NCI-H2171 treated with DMSO at 0.1 percent for 48 hours (cell line): ENCODE measurements at regions not wholly inside any gene's neighbourhood (a gene's known extent, or its start where the extent isn't known, plus 50 kb on each side); places are given as distances from the start of the nearest gene placed in this dataset.

Experiments used
- DNase-seq: peaks from one replicate; lab custom pipeline; 2025; lab: John Stamatoyannopoulos, UW

DNA sequence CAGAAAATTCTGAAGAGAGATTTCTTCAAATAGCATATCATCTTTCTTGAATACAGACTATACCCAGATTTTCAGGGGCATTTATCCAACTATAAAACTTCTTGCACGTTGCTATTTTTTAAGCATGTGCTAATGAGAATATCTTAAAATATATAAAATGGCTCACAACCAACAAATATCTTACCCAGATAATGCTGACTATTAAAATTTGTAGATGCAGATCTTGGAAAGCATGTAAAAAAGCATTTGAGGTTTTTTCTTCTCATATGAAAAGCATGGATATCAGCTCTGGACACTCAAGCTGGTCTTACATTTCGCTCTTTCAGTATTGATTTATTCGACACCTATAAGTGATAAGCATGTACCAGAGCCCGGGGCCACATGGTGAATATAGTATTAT, 1187.7 kb upstream of the ADGRL4 start:
- DNase-seq = no peak

DNA sequence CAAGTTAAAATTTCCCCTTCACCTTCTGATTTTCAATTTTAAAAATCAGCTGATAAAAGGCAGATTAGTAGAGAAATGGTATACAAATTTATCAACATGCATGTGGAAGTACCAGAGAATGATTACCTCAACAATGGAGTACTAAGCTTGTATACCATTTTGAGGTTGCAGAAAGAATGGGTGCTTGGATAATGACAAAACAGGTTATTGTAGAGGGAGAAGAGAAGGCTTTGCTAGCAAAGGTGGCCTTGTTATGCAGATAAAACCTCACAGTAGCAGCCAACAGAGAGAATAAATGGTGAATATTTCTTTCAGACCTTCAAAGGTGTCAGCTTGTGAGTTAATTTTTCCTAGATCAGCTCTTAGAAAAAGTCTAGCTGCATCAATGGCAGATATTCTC, 1174.9 kb upstream of the ADGRL4 start:
- no peak for DNase-seq

DNA sequence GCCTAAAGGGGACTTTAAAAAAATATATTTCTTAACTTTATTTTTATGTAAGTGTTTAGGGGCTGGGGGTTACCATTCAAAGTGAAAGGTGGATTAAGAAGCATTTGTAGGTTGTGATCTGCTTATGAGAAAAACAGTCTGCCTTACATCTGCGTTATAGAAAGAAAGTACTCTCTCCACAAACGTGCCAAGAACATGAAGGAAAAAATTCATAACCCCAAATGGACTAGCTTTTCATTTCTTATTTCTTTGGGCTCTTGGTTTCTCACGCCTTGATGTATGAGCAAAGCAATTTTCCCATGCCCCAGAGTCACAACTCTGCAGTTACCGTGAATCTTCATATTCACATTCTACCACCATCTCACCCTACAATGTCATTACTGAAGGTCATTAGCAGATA, 1165.1 kb upstream of the ADGRL4 start:
- no peak for DNase-seq

DNA sequence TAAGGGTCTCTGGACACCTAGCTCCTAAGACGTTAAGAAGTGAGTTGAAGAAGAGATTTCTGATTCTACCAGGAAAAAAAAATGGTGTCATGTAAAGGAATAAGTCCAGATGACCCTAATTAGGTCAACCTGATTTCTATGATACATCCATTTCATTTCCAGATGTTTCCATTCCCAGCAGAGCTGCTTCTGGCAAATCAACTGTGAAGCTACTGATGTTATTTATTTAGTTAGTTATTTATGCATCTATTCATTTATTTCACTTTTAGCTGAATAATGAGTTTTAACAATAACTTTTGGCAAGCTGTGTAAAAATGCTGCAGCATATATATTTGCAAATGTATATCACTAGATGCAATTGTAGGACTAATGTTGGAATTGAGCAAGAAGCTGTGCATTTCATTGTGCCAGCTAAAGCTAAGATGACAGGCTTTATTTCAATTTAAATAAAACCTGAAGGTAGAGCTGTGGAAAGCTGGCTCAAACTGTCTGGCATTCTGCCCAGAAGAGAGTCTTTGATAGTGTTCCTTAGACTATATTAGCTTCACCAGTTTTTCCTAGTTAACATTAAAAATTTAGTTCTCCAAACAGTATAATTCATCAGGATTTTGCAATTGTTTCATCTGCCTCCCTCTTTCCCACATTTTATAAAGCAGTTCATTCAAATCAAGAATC, 1164.4 kb upstream of the ADGRL4 start:
- no peak for DNase-seq

DNA sequence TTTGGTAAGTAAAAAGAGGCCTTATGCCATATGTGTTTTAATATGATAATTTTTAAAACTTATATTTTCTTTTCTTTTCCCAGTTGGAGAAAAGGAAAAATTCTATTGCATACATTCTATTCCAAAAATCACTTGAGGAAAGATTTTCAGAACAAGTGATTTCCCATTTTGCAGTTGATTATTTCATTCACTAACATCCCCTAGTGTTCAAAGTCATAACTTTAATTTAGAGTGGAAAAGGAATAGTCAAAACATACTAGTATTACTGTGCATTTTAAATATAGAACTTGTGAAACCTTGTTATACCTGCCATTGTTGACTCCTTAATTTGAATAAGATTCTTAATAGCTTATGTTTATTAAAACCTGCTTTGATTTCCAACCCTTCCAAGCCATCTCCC, 1157.6 kb upstream of the ADGRL4 start:
- DNase-seq = no peak

DNA sequence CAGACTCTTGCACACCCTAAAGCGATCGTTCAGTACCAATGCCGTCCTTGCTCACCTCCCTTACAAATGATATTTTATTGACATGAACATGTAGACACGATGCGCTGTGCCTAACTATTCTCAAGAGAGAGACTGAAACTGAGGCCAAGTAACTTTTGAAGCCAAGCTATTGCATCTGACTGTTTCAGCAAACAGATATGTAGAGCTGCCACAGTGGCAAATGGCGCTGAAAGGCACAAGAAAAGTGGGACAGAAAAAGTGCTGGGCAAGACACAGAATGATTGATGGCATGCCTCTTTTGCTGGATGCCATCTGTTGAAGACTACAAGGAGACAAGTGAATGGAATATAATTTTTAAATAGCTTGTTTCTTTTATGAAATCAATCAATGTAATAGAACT, 1157.2 kb upstream of the ADGRL4 start:
- DNase-seq = no peak

DNA sequence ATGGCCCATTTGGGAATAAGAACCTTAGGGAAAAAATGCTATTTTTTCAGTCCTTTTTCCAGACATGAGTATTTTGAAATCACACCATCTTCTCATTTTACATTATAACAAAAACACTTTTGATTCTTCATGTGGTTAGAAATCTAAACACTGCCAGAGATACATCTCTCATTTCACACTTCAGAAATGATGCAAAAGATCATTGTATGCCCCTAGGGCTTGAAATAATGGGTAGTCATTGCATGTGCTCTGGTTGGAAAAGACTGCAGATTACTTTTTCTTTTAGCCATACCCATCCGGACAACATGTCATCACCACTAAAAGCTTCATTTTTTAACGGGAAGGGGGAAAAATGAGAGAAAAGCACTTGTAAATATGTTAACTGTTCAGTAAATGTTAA, 1152.2 kb upstream of the ADGRL4 start:
- DNase-seq = no peak

DNA sequence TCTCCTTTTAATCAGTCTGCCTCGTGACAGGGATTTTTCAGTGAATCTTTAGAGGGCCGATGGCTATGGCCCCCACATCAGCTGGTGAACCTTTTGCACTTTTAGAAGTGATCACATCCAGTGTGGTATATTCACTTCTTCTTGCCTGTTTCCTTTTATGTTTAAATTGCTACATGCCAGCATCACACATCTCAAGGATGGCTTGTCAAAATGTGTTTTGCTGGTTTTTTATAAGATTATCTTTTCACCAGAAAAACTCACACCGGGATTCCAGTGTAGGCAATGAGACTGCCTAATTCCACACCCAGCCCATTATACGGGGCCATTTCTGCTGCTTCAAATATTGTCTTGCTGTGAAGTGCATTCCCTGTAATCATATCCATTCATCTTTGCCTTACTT, 1151.7 kb upstream of the ADGRL4 start:
- no peak for DNase-seq

DNA sequence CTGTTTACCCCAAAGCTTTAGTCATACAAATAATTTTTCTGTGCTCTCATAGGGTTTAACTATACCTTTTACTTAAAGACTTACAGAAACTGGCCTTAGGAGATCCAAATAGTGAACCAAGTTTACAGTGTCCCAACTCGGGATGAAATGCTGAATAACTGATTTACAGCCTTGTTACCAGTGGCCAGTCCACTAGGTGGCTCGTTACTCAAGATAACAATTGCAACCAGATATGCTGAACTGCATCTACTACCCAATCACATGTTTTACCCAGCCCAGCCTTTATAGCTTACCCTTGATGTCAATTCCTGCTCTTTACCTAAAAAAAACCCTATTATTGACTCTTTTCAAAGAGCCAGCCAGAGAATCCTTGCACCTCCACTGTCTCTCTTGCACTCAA, 1148.8 kb upstream of the ADGRL4 start:
- no peak for DNase-seq

DNA sequence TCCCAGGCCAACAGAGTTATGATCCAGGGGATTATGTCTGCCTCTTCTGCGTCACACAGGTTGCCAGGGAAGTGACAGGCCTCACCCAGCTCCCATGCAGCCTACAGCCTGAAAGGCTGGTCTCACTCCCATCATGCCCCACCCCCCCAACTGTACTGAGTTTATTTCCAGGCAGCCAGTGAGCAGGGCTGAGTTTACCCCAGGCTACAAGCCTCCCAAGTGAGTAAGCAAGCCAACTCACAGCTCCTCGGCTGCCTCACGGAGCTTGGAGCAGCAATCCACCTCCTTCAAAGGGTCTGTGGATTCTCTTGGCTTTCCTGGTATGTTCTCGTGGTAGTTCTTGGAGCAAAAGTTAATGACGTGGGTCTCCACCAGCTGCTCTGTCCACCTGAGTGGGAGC, 1147.6 kb upstream of the ADGRL4 start:
- no peak for DNase-seq

DNA sequence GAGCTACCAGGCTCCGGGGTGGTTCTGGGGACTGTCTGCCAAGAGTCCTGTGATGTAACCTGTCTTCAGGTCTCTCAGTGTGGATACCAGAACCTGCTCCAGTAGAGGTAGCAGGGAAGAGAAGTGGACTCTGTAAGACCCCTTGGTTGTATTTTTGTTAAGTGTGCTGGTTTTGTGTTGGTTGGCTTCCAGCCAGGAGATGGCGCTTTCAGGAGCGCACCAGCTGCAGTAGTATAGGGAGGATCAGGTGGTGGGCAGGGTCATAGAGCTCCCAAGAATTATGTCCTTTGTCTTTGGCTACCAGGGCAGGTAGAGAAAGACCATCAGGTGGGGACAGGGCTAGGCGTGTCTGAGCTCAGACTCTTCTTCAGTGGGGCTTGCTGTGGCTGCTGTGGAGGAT, 1147.2 kb upstream of the ADGRL4 start:
- no peak for DNase-seq

DNA sequence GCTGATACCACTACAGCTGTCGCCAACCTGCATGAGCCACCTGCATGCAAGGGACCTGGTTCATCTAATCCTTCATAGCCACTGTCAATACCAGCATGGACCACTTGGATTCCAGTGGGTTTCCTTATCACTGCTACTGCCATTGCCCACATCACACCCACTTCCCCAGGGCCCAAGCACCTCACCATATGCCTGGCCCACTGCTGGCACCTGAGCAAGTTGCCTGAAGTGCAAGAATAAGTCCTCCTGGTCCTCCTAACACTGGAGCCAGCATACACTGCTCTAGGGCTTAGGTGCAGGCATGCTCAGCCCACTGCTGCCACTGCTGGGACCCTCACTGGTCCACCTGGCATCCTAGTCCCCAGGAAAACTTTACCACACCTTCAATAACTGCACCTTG, 1136.8 kb upstream of the ADGRL4 start:
- DNase-seq = no peak

DNA sequence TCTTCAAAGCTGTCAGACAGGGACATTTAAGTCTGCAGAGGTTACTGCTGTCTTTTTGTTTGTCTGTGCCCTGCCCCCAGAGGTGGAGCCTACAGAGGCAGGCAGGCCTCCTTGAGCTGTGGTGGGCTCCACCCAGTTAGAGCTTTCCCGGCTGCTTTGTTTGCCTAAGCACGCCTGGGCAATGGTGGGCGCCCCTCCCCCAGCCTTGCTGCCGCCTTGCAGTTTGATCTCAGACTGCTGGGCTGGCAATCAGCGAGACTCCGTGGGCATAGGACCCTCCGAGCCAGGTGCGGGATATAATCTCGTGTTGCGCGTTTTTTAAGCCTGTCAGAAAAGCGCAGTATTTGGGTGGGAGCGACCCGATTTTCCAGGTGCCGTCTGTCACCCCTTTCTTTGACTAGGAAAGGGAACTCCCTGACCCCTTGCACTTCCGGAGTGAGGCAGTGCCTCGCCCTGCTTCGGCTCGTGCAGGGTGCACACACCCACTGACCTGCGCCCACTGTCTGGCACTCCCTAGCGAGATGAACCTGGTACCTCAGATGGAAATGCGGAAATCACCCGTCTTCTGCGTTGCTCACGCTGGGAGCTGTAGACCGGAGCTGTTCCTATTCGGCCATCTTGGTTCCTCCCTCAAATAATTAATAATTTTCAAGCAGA, 1131.5 kb upstream of the ADGRL4 start:
- peak; percentile 52 for DNase-seq

DNA sequence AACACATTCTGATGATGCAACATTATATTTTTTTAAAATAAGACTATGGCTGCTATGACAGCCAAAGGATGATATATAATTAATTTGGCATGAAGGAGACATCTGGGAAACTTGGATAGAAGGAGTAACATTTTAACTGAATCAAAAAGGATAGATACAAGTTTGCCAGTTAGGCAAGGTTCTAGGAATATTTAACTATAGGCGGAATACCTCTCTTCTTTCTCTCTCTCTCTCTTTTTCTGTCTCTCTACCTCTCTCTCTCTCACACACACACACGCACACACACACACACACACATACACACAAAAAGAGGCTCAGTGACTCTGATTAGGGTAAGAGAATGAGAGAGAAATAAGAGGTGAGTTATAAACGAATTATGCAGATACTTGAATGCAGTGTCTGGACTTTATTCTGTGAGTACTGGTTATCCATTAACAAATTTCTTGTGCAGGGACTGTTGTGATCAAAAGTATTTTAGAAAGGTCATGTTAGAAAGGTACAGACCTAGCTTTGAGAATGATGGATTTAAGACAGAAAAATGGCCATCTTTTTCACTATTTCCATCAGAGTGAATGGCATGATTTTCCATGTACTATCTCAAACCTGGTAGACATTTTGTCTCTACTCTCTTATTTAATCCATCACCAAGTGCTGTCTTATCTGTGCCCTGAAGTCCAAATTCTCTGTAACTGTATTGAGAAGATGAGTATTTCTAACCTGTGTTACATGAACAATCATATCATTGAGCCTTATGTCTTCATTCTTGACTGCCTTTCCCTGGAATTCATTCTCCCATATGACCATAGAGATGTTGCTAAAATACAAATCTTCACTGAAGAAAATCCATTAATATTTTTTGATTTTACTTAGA, 1106.9 kb upstream of the ADGRL4 start:
- DNase-seq = no peak

DNA sequence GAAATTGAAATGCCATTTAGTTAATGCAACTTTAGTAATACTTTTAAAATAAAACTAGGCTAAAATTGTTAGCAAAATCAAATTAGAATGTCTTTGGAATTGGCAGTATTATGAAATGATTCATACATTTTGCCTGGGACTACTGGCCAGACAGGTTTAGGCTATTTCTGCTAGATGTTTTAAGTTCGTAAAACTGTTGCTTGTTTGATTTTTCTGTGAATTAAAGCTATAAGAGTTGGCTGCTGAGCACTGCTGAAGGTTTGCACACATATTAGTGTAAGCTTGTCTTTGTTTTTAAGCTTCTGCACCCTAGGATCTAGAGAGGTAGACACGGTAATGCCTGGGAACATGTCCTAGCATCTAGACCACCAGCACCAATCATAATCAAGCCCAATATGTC, 1094.6 kb upstream of the ADGRL4 start:
- DNase-seq = no peak

DNA sequence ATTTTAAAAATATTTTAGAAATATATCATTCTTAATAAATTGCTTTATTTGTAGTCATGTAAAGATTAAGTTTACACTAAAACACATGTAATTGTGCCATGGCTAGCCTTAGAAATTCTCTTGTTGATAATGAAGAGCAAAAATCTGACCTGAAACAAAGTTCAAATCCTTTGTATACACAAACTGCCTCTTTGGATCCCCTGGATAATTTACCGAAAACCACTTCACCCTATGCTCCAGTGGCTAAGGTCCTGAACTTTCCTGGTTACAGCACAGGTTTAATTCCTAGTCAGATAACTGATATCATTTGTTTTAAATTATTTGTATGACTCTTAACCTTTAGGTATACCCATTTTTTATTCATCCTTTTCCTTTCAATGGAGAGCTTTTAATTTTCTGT, 1093.2 kb upstream of the ADGRL4 start:
- no peak for DNase-seq

DNA sequence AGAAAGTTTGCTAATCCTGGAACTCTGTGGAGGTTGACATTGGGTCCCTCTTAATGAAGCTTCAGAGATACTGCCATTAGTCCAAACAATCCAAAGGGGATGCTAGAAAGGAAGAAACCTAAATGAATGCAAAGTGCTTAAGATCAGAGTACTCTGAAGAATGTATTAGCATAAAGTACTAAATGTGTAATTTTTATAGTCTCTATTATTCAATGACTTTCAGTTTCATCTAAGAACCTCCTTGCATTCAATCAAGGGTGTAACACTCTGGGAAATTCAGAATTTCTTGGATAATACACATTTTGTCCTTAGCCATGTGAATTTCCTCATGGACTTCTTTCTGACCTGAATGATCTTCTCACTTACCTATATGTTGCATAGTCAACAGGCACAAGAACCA, 1078.5 kb upstream of the ADGRL4 start:
- no peak for DNase-seq

DNA sequence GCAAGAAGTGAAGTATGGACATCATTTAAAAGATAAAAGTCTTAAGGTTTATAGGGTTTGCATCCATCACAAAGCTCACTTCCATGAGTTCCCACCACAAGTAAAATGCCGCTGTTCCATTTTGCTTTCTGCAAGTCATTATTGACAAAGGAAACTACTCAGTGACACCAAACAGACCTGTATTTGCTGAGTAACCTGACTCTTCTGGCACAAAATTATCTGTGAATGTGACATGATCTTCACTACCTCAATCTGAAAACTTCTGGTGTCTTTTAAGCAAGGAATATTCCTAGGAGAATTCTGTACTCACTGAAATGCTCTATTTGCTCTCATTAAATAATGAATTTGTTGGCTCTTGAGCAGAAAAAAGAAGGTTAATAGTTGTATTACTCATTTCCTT, 1077.4 kb upstream of the ADGRL4 start:
- DNase-seq = peak; percentile 45

DNA sequence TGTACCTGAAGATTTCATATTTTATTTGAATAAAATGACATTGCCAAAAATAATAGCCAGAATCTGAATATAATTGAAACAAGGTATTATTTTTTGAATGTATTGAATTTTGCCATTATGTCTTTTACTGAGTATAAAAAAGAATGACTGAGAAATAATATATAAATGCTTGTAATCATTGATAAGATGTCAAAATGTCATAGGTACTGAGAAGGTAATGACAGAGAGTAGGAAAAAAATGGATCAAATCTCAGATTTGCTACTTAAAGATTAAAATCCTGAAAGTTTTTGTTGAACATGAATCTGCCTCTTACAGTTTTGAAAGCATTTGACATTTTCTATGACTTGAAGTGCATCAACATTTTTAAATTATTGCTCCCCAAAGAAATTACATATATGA, 1069.9 kb upstream of the ADGRL4 start:
- no peak for DNase-seq

DNA sequence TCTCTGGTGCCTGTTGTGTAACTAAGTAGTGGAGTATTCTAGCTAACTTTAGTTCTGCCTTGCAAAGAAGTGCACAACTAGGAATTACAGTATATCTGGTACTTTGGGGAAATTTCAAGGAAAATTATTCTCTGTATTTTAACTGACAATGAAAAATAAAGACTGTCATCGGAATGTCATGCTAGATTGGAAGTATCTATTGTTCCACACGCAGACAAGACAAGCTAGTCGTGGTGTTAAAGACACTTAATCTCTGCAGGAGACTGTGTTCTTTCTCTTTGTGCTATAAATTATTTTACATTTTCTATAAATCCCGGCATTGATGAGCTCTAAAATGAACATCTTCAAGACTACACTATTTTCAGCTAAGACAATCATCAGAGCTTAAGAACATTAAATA, 1068.8 kb upstream of the ADGRL4 start:
- DNase-seq = no peak

DNA sequence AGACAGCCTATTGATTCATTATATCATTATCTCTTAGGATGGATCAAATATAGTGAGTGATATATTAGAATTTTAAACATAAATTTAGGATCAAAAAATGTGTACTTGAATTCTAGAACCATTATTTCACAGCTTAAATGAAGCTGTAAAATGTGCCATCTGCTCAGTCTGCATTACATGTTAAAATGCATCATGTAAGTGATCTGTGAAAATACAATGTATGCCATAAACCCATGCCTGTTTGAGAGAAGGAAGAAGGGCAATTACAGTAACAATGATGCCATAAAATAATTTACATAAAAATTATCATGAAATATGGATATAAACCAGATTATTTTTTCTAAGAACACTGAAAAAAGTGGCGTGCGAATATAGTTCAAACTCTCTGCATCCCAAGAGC, 1066.0 kb upstream of the ADGRL4 start:
- DNase-seq = peak; percentile 65

DNA sequence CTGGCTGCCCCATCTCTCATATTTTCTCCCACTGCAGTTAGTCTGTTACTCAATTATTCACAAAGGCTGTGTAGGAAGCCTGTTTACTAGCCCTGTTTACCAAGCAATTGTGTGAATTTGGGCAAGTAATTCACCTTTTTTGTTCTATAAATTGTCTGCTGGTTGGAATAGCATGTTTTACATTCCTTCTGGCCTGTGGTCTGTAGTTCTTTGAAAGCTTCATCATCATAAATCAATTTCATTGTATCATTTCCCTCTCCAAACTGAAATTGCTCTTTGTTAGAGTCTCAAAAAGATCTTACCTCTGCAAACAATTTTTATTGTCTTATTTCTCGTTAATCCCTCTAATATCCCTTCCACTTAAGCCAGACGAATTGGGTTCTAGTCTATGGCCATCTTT, 1059.5 kb upstream of the ADGRL4 start:
- no peak for DNase-seq

DNA sequence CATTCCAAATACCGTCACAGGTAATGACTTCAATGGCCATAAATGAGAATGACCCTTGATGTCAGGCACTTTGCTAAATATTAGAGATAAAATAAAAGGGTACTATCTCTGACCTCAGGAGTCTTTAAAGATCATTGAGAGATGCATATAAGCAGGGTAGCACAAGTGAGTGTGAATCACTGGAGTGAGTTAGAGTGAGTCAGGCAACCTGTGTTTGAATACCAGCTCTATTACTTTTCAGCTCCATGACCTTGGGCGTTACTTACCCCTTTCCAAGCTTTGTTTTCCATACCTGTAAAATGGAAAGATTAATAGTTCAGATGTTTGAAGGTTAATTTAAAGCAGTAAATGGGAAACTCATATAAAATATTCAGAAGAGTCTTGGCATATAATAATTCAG, 1058.0 kb upstream of the ADGRL4 start:
- DNase-seq = no peak
